ENCODE measurements at regions not wholly inside any gene's neighbourhood (a gene's known extent, or its start where the extent isn't known, plus 50 kb on each side); places are given as distances from the start of the nearest gene placed in this dataset.

- no peak for FAIRE-seq
- no peak overlapping the region for H2AFZ ChIP-seq (ENCODE audit: low read depth, low read length)
- no peaks in the 10 kb centered on the region for H3K36me3 ChIP-seq (ENCODE audit: insufficient read depth, low read length)
- Mint-ChIP-seq H3K4me3 (ENCODE audit: unreplicated experiment) (no peak overlapping the region), H3K9me3 (ENCODE audit: unreplicated experiment) (peaks cover 3% of the 10 kb centered on the region), H3K36me3 (ENCODE audit: low read depth, unreplicated experiment) (no peaks in the 10 kb centered on the region), H3K4me1 (ENCODE audit: low read depth, unreplicated experiment) (no peaks in the 10 kb centered on the region), H3K27me3 (ENCODE audit: low read depth, unreplicated experiment) (peaks cover 6% of the 10 kb centered on the region), H3K27ac (ENCODE audit: unreplicated experiment) (no peak overlapping the region)
- H3K27me3 ChIP-seq (ENCODE audit: insufficient read depth, low read length), result no peaks in the 10 kb centered on the region
- TF ChIP-seq EZH2 (IDR thresholded peaks at IDR 0.05; ENCODE audit: insufficient read depth, low read length), result no peak
- no peak for TF ChIP-seq CTCF (IDR thresholded peaks at IDR 0.05; ENCODE audit: insufficient read depth, low read depth, low read length)
- H3K27ac ChIP-seq (ENCODE audit: low read depth, low read length), result no peak overlapping the region
- no peaks in the 10 kb centered on the region for H4K20me1 ChIP-seq (ENCODE audit: insufficient read depth, low read length)
- no peaks in the 10 kb centered on the region for H3K9me3 ChIP-seq (ENCODE audit: insufficient read depth, low read depth, low read length)
- H3K79me2 ChIP-seq (ENCODE audit: insufficient read depth, low read length), result no peaks in the 10 kb centered on the region
- H3K4me2 ChIP-seq (ENCODE audit: low read length), result no peak overlapping the region
- no peak for DNase-seq (ENCODE audit: low read depth)
- H3K4me1 ChIP-seq (ENCODE audit: insufficient read depth, low read length), result no peaks in the 10 kb centered on the region
- H3K4me3 ChIP-seq (ENCODE audit: insufficient read depth, low read depth, low read length), result no peak overlapping the region
- no peak overlapping the region for H3K9ac ChIP-seq (ENCODE audit: low read length)
Observed at GRCh38 chr2:194591192-194591591, 1065.8 kb upstream of the SLC39A10 start.

- FAIRE-seq (no peak), DNase-seq (ENCODE audit: low read depth) (no peak)
- Histone ChIP-seq H3K79me2 (ENCODE audit: insufficient read depth, low read length) (no peaks in the 10 kb centered on the region), H4K20me1 (ENCODE audit: insufficient read depth, low read length) (no peaks in the 10 kb centered on the region), H3K4me2 (ENCODE audit: low read length) (no peak overlapping the region), H3K4me3 (ENCODE audit: insufficient read depth, low read depth, low read length) (no peak overlapping the region), H3K36me3 (ENCODE audit: insufficient read depth, low read length) (no peaks in the 10 kb centered on the region), H3K9me3 (ENCODE audit: insufficient read depth, low read depth, low read length) (no peaks in the 10 kb centered on the region), H3K27me3 (ENCODE audit: insufficient read depth, low read length) (no peaks in the 10 kb centered on the region), H2AFZ (ENCODE audit: low read depth, low read length) (no peak overlapping the region), H3K4me1 (ENCODE audit: insufficient read depth, low read length) (no peaks in the 10 kb centered on the region), H3K27ac (ENCODE audit: low read depth, low read length) (no peak overlapping the region), H3K9ac (ENCODE audit: low read length) (no peak overlapping the region)
- Mint-ChIP-seq H3K27ac (ENCODE audit: unreplicated experiment) (no peak overlapping the region), H3K4me1 (ENCODE audit: low read depth, unreplicated experiment) (no peaks in the 10 kb centered on the region), H3K4me3 (ENCODE audit: unreplicated experiment) (no peak overlapping the region), H3K9me3 (ENCODE audit: unreplicated experiment) (no peaks in the 10 kb centered on the region), H3K27me3 (ENCODE audit: low read depth, unreplicated experiment) (no peaks in the 10 kb centered on the region), H3K36me3 (ENCODE audit: low read depth, unreplicated experiment) (no peaks in the 10 kb centered on the region)
- TF ChIP-seq CTCF (IDR thresholded peaks at IDR 0.05; ENCODE audit: insufficient read depth, low read depth, low read length), result no peak
- no peak for TF ChIP-seq EZH2 (IDR thresholded peaks at IDR 0.05; ENCODE audit: insufficient read depth, low read length)
Observed at GRCh38 chr2:194587739-194588270, 1069.2 kb upstream of the SLC39A10 start.

- H3K27ac Mint-ChIP-seq (ENCODE audit: unreplicated experiment), result no peak overlapping the region
- FAIRE-seq (no peak), DNase-seq (ENCODE audit: low read depth) (no peak)
Observed at GRCh38 chr2:194567661-194568017, 1089.4 kb upstream of the SLC39A10 start.

More at GRCh38 chr2:194567661-194568017, 1089.4 kb upstream of the SLC39A10 start:
- no peaks in the 10 kb centered on the region for H3K9me3 ChIP-seq (ENCODE audit: insufficient read depth, low read depth, low read length)
- no peaks in the 10 kb centered on the region for H3K27me3 ChIP-seq (ENCODE audit: insufficient read depth, low read length)
- H3K4me3 Mint-ChIP-seq (ENCODE audit: unreplicated experiment), result no peak overlapping the region
- H3K36me3 Mint-ChIP-seq (ENCODE audit: low read depth, unreplicated experiment), result no peaks in the 10 kb centered on the region
- no peaks in the 10 kb centered on the region for H3K4me1 ChIP-seq (ENCODE audit: insufficient read depth, low read length)
- TF ChIP-seq CTCF (IDR thresholded peaks at IDR 0.05; ENCODE audit: insufficient read depth, low read depth, low read length) (no peak), EZH2 (IDR thresholded peaks at IDR 0.05; ENCODE audit: insufficient read depth, low read length) (no peak)
- H2AFZ ChIP-seq (ENCODE audit: low read depth, low read length), result no peak overlapping the region
- H3K36me3 ChIP-seq (ENCODE audit: insufficient read depth, low read length), result no peaks in the 10 kb centered on the region
- H3K9ac ChIP-seq (ENCODE audit: low read length), result no peak overlapping the region
- no peak overlapping the region for H3K27ac ChIP-seq (ENCODE audit: low read depth, low read length)
- H3K4me3 ChIP-seq (ENCODE audit: insufficient read depth, low read depth, low read length), result no peak overlapping the region
- H3K4me2 ChIP-seq (ENCODE audit: low read length), result no peak overlapping the region
- H3K9me3 Mint-ChIP-seq (ENCODE audit: unreplicated experiment), result no peaks in the 10 kb centered on the region
- no peaks in the 10 kb centered on the region for H4K20me1 ChIP-seq (ENCODE audit: insufficient read depth, low read length)
- no peaks in the 10 kb centered on the region for H3K27me3 Mint-ChIP-seq (ENCODE audit: low read depth, unreplicated experiment)
- no peaks in the 10 kb centered on the region for H3K4me1 Mint-ChIP-seq (ENCODE audit: low read depth, unreplicated experiment)
- H3K79me2 ChIP-seq (ENCODE audit: insufficient read depth, low read length), result no peaks in the 10 kb centered on the region
